HuH-7.5 (cell line): ENCODE measurements at regions not wholly inside any gene's neighbourhood (a gene's known extent, or its start where the extent isn't known, plus 50 kb on each side); places are given as distances from the start of the nearest gene placed in this dataset.
"Not testable (repeated sequence)": the region's sequence is repeated elsewhere in the genome, so short reads cannot be mapped to it uniquely, and the experiment has no call there.

Source experiments
- DNase-seq: peaks from one replicate; pipeline ENCODE4 v3.0.0; 2011; ENCODE audit warnings: low spot score

- peak; percentile 81 for DNase-seq
Measured at GRCh38 chr7:65251851-65252620, 121.6 kb upstream of the ZNF92 start.

- DNase-seq: no peak
Measured at GRCh38 chr7:65250697-65251395, 122.8 kb upstream of the ZNF92 start.

GRCh38 chr7:65250216-65250615 is 123.4 kb upstream of the ZNF92 start:
- DNase-seq: no peak

- no peak for DNase-seq
Measured at GRCh38 chr7:65247491-65247890, 126.2 kb upstream of the ZNF92 start.

- DNase-seq: peak; percentile 44
Measured at GRCh38 chr7:65239707-65240352, 133.8 kb upstream of the ZNF92 start.

- DNase-seq: no peak
Measured at GRCh38 chr7:65239324-65239706, 134.3 kb upstream of the ZNF92 start.

GRCh38 chr7:65238785-65239184 is 134.9 kb upstream of the ZNF92 start:
- DNase-seq: no peak

- DNase-seq: no peak
Measured at GRCh38 chr7:65235586-65235985, 138.1 kb upstream of the ZNF92 start.

GRCh38 chr7:65233409-65234034 is 140.1 kb upstream of the ZNF92 start:
- DNase-seq: no peak

GRCh38 chr7:65230231-65230630 is 143.4 kb upstream of the ZNF92 start:
- no peak for DNase-seq

- DNase-seq: no peak
Measured at GRCh38 chr7:65225422-65226006, 148.1 kb upstream of the ZNF92 start.

GRCh38 chr7:65222655-65223054 is 151.0 kb upstream of the ZNF92 start:
- no peak for DNase-seq

GRCh38 chr7:65221683-65222082 is 152.0 kb upstream of the ZNF92 start:
- no peak for DNase-seq

GRCh38 chr7:65219623-65220022 is 154.0 kb upstream of the ZNF92 start:
- no peak for DNase-seq

- DNase-seq: peak; percentile 16
Measured at GRCh38 chr7:65216469-65216868, 157.2 kb upstream of the ZNF92 start.

- not testable (repeated sequence) for DNase-seq
Measured at GRCh38 chr7:65213260-65213659, 160.4 kb upstream of the ZNF92 start.

- DNase-seq: not testable (repeated sequence)
Measured at GRCh38 chr7:65199221-65199620, 174.4 kb upstream of the ZNF92 start.

GRCh38 chr7:65193334-65194058 is 180.2 kb upstream of the ZNF92 start:
- not testable (repeated sequence) for DNase-seq

- not testable (repeated sequence) for DNase-seq
Measured at GRCh38 chr7:65177041-65177440, 170.6 kb upstream of the ERV3-1 start.

GRCh38 chr7:65150105-65150504 is 143.6 kb upstream of the ERV3-1 start:
- DNase-seq: not testable (repeated sequence)

GRCh38 chr7:65146118-65146914 is 139.8 kb upstream of the ERV3-1 start:
- DNase-seq: not testable (repeated sequence)
